ENCODE measurements at regions not wholly inside any gene's neighbourhood (a gene's known extent, or its start where the extent isn't known, plus 50 kb on each side); places are given as distances from the start of the nearest gene placed in this dataset.

- ChIA-PET POLR2A (no interaction called here), CTCF (no interaction called here)
These were observed 300.1 kb downstream of the VRK1 start for GRCh38 chr14:97097296-97097695.

DNA sequence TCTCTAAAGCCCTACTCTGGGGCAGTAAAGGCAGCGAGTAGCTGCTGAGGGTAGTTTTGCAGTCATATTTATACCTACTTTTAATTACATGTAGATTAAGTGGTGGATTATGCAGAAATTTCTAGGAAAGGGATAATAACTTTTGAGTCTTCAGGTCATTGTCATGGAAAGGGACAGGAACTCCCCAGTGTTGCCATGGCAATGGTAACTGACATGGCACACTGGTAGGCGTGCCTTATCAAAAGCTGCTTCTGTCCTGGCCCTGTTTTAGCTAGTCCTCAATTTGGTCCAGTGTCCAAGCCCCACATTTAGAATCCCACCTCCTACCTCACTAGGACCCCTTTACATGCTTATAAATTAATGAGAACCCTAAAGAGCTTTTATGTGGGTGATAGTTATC, 303.1 kb downstream of the VRK1 start:
- no peak overlapping the region for H3K4me3 ChIP-seq (ENCODE audit: low read depth, low read length)

More at GRCh38 chr14:97097296-97097695, 300.1 kb downstream of the VRK1 start:
- Histone ChIP-seq H3K36me3 (ENCODE audit: control insufficient read depth in 2 of 2, insufficient read depth in 1 of 2, low read length in 2 of 2) (no peaks in the 10 kb centered on the region), H3K4me3 (ENCODE audit: low read depth, low read length) (no peak overlapping the region), H3K27ac (ENCODE audit: extremely low read depth, low read depth, low read length) (no peak overlapping the region), H3K9me3 (ENCODE audit: control insufficient read depth, insufficient read depth, low read depth, low read length) (no peaks in the 10 kb centered on the region), H3K4me1 (ENCODE audit: control insufficient read depth, insufficient read depth, low read length) (no peaks in the 10 kb centered on the region)
- TF ChIP-seq ZNF37A (tag by site-specific recombination; IDR thresholded peaks at IDR 0.05): no peak
- no peak for TF ChIP-seq SETDB1 (IDR thresholded peaks at IDR 0.05; ENCODE audit: insufficient read length, low read length)
- no peak for TF ChIP-seq OVOL3 (tag by site-specific recombination; IDR thresholded peaks at IDR 0.05)
- no peak for TF ChIP-seq ZNF830 (tag by site-specific recombination; IDR thresholded peaks at IDR 0.05; ENCODE audit: low read depth)
- TF ChIP-seq ZBTB21 (tag by site-specific recombination; IDR thresholded peaks at IDR 0.05): no peak
- TF ChIP-seq ZNF10 (tag by site-specific recombination; IDR thresholded peaks at IDR 0.05): no peak
- no peak for TF ChIP-seq ZNF354C (tag by site-specific recombination; IDR thresholded peaks at IDR 0.05; ENCODE audit: borderline replicate concordance, low read depth)
- no peak for TF ChIP-seq ZNF341 (tag by site-specific recombination; IDR thresholded peaks at IDR 0.05; ENCODE audit: low read depth)
- TF ChIP-seq OSR2 (tag by site-specific recombination; IDR thresholded peaks at IDR 0.05): no peak
- no peak for TF ChIP-seq ZNF449 (tag by site-specific recombination; IDR thresholded peaks at IDR 0.05)
- no peak for TF ChIP-seq ZSCAN16 (tag by site-specific recombination; IDR thresholded peaks at IDR 0.05)
- no peak for TF ChIP-seq ZNF510 (tag by site-specific recombination; IDR thresholded peaks at IDR 0.05; ENCODE audit: insufficient replicate concordance)
- TF ChIP-seq ZBTB48 (tag by site-specific recombination; IDR thresholded peaks at IDR 0.05): no peak
- no peak for TF ChIP-seq ZFP37 (tag by site-specific recombination; IDR thresholded peaks at IDR 0.05)

DNA sequence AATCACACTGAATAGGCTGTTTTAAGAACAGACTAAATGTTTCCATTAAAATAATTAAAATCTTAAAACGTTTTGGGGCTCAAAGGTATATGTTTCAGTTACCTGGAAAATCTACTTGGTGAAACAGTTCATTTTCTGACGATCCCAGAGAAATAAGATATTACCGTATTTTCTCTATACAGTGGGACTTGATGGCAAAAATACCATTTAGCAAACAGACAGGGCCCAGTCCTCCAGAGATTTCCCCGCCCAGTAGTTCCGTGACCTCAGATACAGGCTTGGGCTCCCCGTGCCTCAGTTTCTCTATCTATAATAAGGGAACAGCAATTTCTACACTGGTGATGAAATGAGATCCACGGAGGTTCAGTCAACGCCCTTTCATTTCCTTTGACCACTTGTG, 304.4 kb downstream of the VRK1 start:
- H3K4me1 ChIP-seq (ENCODE audit: control insufficient read depth, insufficient read depth, low read length): no peaks in the 10 kb centered on the region
- no peaks in the 10 kb centered on the region for H3K9me3 ChIP-seq (ENCODE audit: control insufficient read depth, insufficient read depth, low read depth, low read length)
- ChIA-PET POLR2A (no interaction called here), CTCF (interaction anchor here (0.6 kb wide), 1 partner anchor 838 kb away, joined by 3 read pairs; no protein-coding TSS in a partner anchor)
- H3K27ac ChIP-seq (ENCODE audit: extremely low read depth, low read depth, low read length): no peak overlapping the region
- no peak for TF ChIP-seq GLIS2 (tag by site-specific recombination; IDR thresholded peaks at IDR 0.05)
- TF ChIP-seq ZNF791 (tag by site-specific recombination; IDR thresholded peaks at IDR 0.05): no peak
- TF ChIP-seq, protein P1, sequence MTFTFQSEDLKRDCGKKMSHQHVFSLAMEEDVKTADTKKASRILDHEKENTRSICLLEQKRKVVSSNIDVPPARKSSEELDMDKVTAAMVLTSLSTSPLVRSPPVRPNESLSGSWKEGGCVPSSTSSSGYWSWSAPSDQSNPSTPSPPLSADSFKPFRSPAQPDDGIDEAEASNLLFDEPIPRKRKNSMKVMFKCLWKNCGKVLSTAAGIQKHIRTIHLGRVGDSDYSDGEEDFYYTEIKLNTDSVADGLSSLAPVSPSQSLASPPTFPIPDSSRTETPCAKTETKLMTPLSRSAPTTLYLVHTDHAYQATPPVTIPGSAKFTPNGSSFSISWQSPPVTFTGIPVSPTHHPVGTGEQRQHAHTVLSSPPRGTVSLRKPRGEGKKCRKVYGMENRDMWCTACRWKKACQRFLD (tag by site-specific recombination; IDR thresholded peaks at IDR 0.05): no peak
- TF ChIP-seq ZNF350 (tag by site-specific recombination; IDR thresholded peaks at IDR 0.05): no peak
- TF ChIP-seq, protein P2, sequence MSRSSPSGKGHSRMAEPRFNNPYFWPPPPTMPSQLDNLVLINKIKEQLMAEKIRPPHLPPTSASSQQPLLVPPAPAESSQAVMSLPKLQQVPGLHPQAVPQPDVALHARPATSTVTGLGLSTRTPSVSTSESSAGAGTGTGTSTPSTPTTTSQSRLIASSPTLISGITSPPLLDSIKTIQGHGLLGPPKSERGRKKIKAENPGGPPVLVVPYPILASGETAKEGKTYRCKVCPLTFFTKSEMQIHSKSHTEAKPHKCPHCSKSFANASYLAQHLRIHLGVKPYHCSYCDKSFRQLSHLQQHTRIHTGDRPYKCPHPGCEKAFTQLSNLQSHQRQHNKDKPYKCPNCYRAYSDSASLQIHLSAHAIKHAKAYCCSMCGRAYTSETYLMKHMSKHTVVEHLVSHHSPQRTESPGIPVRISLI (tag by site-specific recombination; IDR thresholded peaks at IDR 0.05): no peak
- no peak for TF ChIP-seq ZNF214 (tag by site-specific recombination; IDR thresholded peaks at IDR 0.05; ENCODE audit: borderline replicate concordance)
- no peaks in the 10 kb centered on the region for H3K36me3 ChIP-seq (ENCODE audit: control insufficient read depth in 2 of 2, insufficient read depth in 1 of 2, low read length in 2 of 2)
- H3K4me3 ChIP-seq (ENCODE audit: low read depth, low read length): no peak overlapping the region

More for the DNA sequence above, 303.1 kb downstream of the VRK1 start:
- Histone ChIP-seq H3K36me3 (ENCODE audit: control insufficient read depth in 2 of 2, insufficient read depth in 1 of 2, low read length in 2 of 2) (no peaks in the 10 kb centered on the region), H3K4me1 (ENCODE audit: control insufficient read depth, insufficient read depth, low read length) (no peaks in the 10 kb centered on the region), H3K9me3 (ENCODE audit: control insufficient read depth, insufficient read depth, low read depth, low read length) (no peaks in the 10 kb centered on the region), H3K27ac (ENCODE audit: extremely low read depth, low read depth, low read length) (no peak overlapping the region)
- CTCF ChIA-PET: no interaction called here
- TF ChIP-seq ZNF660 (tag by site-specific recombination; IDR thresholded peaks at IDR 0.05): no peak
- TF ChIP-seq, protein P3, sequence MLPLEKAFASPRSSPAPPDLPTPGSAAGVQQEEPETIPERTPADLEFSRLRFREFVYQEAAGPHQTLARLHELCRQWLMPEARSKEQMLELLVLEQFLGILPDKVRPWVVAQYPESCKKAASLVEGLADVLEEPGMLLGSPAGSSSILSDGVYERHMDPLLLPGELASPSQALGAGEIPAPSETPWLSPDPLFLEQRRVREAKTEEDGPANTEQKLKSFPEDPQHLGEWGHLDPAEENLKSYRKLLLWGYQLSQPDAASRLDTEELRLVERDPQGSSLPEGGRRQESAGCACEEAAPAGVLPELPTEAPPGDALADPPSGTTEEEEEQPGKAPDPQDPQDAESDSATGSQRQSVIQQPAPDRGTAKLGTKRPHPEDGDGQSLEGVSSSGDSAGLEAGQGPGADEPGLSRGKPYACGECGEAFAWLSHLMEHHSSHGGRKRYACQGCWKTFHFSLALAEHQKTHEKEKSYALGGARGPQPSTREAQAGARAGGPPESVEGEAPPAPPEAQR (tag by site-specific recombination; IDR thresholded peaks at IDR 0.05): no peak
- POLR2A ChIA-PET: no interaction called here
